MM.1S (cell line): ENCODE measurements at regions not wholly inside any gene's neighbourhood (a gene's known extent, or its start where the extent isn't known, plus 50 kb on each side); places are given as distances from the start of the nearest gene placed in this dataset.

Experiments used
- EZH2 ChIP-seq: fragments of 300-600 bp; sonication (generic); optimal IDR thresholded peaks from 2 replicates; pipeline ENCODE3; 2017; ENCODE audit warnings: low read depth, mild to moderate bottlenecking, antibody characterized with exemption, low read length, mixed read lengths
- EZH2phosphoT487 ChIP-seq: fragments of 300-600 bp; sonication (generic); IDR thresholded peaks from 2 replicates; pipeline ENCODE4 v1.6.1; 2018; ENCODE audit warnings: antibody characterized with exemption, low read length
- TF ChIP-seq, protein P1 (sequence below): fragments of 300-600 bp; sonication (generic); IDR thresholded peaks from 2 replicates; pipeline ENCODE4 v1.5.1; 2016; ENCODE audit warnings: antibody characterized with exemption, low read length, mixed read lengths

DNA sequence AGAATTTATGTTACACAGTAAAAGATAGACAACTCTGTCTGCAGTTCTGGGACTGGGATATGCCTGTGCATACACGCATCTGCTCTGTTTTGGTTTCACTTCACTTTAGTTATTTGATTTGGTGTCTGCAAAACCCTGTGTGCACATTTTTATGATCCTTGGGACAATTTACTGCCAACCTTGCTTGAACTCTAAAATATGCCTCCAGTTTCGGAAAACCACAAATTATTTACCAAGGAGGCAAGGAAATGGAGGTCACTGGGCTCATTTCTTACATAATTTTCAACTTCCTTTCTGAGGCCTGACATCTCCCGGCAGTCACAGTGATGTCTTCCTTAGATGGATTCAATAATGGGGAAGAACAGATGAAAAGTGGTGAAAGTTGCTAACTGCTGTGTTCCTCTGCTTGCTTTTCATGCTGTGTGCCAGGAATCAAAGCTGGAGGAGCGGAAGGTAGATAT is 61.2 kb upstream of the TAF11L2 start:
- TF ChIP-seq, protein P1, sequence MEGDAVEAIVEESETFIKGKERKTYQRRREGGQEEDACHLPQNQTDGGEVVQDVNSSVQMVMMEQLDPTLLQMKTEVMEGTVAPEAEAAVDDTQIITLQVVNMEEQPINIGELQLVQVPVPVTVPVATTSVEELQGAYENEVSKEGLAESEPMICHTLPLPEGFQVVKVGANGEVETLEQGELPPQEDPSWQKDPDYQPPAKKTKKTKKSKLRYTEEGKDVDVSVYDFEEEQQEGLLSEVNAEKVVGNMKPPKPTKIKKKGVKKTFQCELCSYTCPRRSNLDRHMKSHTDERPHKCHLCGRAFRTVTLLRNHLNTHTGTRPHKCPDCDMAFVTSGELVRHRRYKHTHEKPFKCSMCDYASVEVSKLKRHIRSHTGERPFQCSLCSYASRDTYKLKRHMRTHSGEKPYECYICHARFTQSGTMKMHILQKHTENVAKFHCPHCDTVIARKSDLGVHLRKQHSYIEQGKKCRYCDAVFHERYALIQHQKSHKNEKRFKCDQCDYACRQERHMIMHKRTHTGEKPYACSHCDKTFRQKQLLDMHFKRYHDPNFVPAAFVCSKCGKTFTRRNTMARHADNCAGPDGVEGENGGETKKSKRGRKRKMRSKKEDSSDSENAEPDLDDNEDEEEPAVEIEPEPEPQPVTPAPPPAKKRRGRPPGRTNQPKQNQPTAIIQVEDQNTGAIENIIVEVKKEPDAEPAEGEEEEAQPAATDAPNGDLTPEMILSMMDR = no peak
- TF ChIP-seq EZH2phosphoT487 (no peak), EZH2 (no peak)
